HG02678 (cell line): ENCODE measurements at regions not wholly inside any gene's neighbourhood (a gene's known extent, or its start where the extent isn't known, plus 50 kb on each side); places are given as distances from the start of the nearest gene placed in this dataset.

Experiments
- ATAC-seq: cut with Tn5 transposase; IDR thresholded peaks from one replicate; pipeline ENCODE4 v1.9.1; 2021; ENCODE audit warnings: mild to moderate bottlenecking, moderate library complexity; ENCODE audit not compliant: unreplicated experiment

- no peak for ATAC-seq
These were observed 54.5 kb upstream of the PLXNA2 start for GRCh38 chr1:208298593-208299269.

- ATAC-seq: no peak
These were observed 56.0 kb upstream of the PLXNA2 start for GRCh38 chr1:208300084-208300770.

- ATAC-seq: no peak
These were observed 58.6 kb upstream of the PLXNA2 start for GRCh38 chr1:208302699-208303238.

GRCh38 chr1:208303743-208304712 lies 59.8 kb upstream of the PLXNA2 start:
- no peak for ATAC-seq

- ATAC-seq: no peak
These were observed 64.0 kb upstream of the PLXNA2 start for GRCh38 chr1:208308221-208308620.

GRCh38 chr1:208309771-208310170 lies 65.6 kb upstream of the PLXNA2 start:
- no peak for ATAC-seq

- no peak for ATAC-seq
These were observed 68.5 kb upstream of the PLXNA2 start for GRCh38 chr1:208312706-208313105.

GRCh38 chr1:208314431-208314830 lies 70.2 kb upstream of the PLXNA2 start:
- no peak for ATAC-seq

GRCh38 chr1:208318150-208318734 lies 74.1 kb upstream of the PLXNA2 start:
- ATAC-seq: no peak

- no peak for ATAC-seq
These were observed 79.8 kb upstream of the PLXNA2 start for GRCh38 chr1:208324005-208324404.

- ATAC-seq: no peak
These were observed 81.8 kb upstream of the PLXNA2 start for GRCh38 chr1:208326033-208326432.

- ATAC-seq: no peak
These were observed 85.1 kb upstream of the PLXNA2 start for GRCh38 chr1:208329300-208329699.

- no peak for ATAC-seq
These were observed 88.0 kb upstream of the PLXNA2 start for GRCh38 chr1:208332036-208332773.

- no peak for ATAC-seq
These were observed 88.6 kb upstream of the PLXNA2 start for GRCh38 chr1:208332774-208333126.

GRCh38 chr1:208333676-208334075 lies 89.5 kb upstream of the PLXNA2 start:
- ATAC-seq: no peak

GRCh38 chr1:208335371-208336136 lies 91.4 kb upstream of the PLXNA2 start:
- ATAC-seq: no peak

GRCh38 chr1:208336137-208336518 lies 91.9 kb upstream of the PLXNA2 start:
- ATAC-seq: no peak

GRCh38 chr1:208339911-208340310 lies 95.7 kb upstream of the PLXNA2 start:
- no peak for ATAC-seq

GRCh38 chr1:208343226-208343625 lies 99.0 kb upstream of the PLXNA2 start:
- no peak for ATAC-seq
